PC-3 (cell line): ENCODE measurements at regions not wholly inside any gene's neighbourhood (a gene's known extent, or its start where the extent isn't known, plus 50 kb on each side); places are given as distances from the start of the nearest gene placed in this dataset.

Source experiments
- EZH2 ChIP-seq: fragments of 300-600 bp; sonication (generic); IDR thresholded peaks from one replicate; pipeline ENCODE4 v1.6.1; 2017; ENCODE audit warnings: antibody characterized with exemption, mild to moderate bottlenecking, low read length; ENCODE audit not compliant: unreplicated experiment
- EZH2phosphoT487 ChIP-seq: fragments of 300-600 bp; sonication (generic); IDR thresholded peaks from 2 replicates; pipeline ENCODE4 v1.6.1; 2018; ENCODE audit warnings: mild to moderate bottlenecking, antibody characterized with exemption, low read length, borderline replicate concordance
- TF ChIP-seq, protein P1 (sequence below): fragments of 300-600 bp; sonication (generic); conservative IDR thresholded peaks from 2 replicates; pipeline ENCODE4 v1.5.1; 2017; ENCODE audit warnings: antibody characterized with exemption, low read depth, mild to moderate bottlenecking, low read length

DNA sequence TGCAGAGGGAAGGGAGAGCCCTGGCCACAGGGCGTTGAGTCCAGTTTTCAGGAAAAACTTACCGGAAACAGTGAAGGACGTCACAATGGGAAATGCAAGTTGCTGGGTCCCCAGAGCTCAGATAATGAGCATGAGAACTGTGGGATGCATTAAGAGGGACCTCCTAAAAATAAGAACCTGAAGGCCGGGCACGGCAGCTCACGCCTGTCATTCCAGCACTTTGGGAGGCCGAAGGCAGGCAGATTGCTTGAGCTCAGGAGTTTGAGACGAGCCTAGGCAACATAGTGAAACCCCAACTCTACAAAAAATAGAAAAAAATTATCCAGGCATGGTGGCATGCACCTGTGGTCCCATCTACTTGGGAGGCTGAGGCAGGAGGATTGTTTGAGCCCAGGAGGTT is 170.6 kb downstream of the URI1 start:
- TF ChIP-seq, protein P1, sequence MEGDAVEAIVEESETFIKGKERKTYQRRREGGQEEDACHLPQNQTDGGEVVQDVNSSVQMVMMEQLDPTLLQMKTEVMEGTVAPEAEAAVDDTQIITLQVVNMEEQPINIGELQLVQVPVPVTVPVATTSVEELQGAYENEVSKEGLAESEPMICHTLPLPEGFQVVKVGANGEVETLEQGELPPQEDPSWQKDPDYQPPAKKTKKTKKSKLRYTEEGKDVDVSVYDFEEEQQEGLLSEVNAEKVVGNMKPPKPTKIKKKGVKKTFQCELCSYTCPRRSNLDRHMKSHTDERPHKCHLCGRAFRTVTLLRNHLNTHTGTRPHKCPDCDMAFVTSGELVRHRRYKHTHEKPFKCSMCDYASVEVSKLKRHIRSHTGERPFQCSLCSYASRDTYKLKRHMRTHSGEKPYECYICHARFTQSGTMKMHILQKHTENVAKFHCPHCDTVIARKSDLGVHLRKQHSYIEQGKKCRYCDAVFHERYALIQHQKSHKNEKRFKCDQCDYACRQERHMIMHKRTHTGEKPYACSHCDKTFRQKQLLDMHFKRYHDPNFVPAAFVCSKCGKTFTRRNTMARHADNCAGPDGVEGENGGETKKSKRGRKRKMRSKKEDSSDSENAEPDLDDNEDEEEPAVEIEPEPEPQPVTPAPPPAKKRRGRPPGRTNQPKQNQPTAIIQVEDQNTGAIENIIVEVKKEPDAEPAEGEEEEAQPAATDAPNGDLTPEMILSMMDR, result no peak
- TF ChIP-seq EZH2phosphoT487 (no peak), EZH2 (no peak)
